Type B pancreatic cell (in vitro differentiated cells): ENCODE measurements at regions not wholly inside any gene's neighbourhood (a gene's known extent, or its start where the extent isn't known, plus 50 kb on each side); places are given as distances from the start of the nearest gene placed in this dataset.

Experiments used
- DNase-seq: peaks from one replicate; pipeline ENCODE4 v3.0.0; 2021; ENCODE audit warnings: mixed read lengths; ENCODE audit not compliant: unreplicated experiment; ENCODE audit errors: extremely low spot score
- H3K27ac Mint-ChIP-seq: 2 replicates; pipeline ENCODE4 v1.8.0; 2021; ENCODE audit warnings: mild to moderate bottlenecking, mixed read lengths
- H3K27me3 Mint-ChIP-seq: 2 replicates; pipeline ENCODE4 v1.8.0; 2021; ENCODE audit warnings: mixed read lengths
- H3K36me3 Mint-ChIP-seq: 2 replicates; pipeline ENCODE4 v1.8.0; 2021; ENCODE audit warnings: mixed read lengths
- H3K4me1 Mint-ChIP-seq: one replicate; pipeline ENCODE4 v1.8.0; 2021; ENCODE audit warnings: mixed read lengths; ENCODE audit not compliant: unreplicated experiment
- H3K4me3 Mint-ChIP-seq: 2 replicates; pipeline ENCODE4 v1.8.0; 2021; ENCODE audit warnings: mild to moderate bottlenecking, mixed read lengths
- H3K9me3 Mint-ChIP-seq: 2 replicates; pipeline ENCODE4 v1.8.0; 2021; ENCODE audit warnings: mixed read lengths
- TF ChIP-seq, protein P1 (sequence below): fragments of 200-600 bp; sonication (generic); conservative IDR thresholded peaks from 2 replicates; pipeline ENCODE4 v1.5.0; 2021; ENCODE audit warnings: antibody characterized with exemption, mild to moderate bottlenecking

GRCh38 chr6:92281571-92282076 lies 1137.7 kb downstream of the EPHA7 start:
- no peak for DNase-seq
- TF ChIP-seq, protein P1, sequence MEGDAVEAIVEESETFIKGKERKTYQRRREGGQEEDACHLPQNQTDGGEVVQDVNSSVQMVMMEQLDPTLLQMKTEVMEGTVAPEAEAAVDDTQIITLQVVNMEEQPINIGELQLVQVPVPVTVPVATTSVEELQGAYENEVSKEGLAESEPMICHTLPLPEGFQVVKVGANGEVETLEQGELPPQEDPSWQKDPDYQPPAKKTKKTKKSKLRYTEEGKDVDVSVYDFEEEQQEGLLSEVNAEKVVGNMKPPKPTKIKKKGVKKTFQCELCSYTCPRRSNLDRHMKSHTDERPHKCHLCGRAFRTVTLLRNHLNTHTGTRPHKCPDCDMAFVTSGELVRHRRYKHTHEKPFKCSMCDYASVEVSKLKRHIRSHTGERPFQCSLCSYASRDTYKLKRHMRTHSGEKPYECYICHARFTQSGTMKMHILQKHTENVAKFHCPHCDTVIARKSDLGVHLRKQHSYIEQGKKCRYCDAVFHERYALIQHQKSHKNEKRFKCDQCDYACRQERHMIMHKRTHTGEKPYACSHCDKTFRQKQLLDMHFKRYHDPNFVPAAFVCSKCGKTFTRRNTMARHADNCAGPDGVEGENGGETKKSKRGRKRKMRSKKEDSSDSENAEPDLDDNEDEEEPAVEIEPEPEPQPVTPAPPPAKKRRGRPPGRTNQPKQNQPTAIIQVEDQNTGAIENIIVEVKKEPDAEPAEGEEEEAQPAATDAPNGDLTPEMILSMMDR: no peak
- Mint-ChIP-seq H3K27ac (no peak overlapping the region), H3K4me3 (no peak overlapping the region), H3K36me3 (no peaks in the 10 kb centered on the region), H3K4me1 (no peaks in the 10 kb centered on the region), H3K9me3 (no peaks in the 10 kb centered on the region), H3K27me3 (no peaks in the 10 kb centered on the region)

GRCh38 chr6:92275150-92275549 lies 1144.2 kb downstream of the EPHA7 start:
- Mint-ChIP-seq H3K36me3 (no peaks in the 10 kb centered on the region), H3K9me3 (no peaks in the 10 kb centered on the region), H3K4me3 (no peak overlapping the region), H3K27ac (no peak overlapping the region), H3K4me1 (no peaks in the 10 kb centered on the region), H3K27me3 (no peaks in the 10 kb centered on the region)
- DNase-seq: no peak
- TF ChIP-seq, protein P1: no peak

DNA sequence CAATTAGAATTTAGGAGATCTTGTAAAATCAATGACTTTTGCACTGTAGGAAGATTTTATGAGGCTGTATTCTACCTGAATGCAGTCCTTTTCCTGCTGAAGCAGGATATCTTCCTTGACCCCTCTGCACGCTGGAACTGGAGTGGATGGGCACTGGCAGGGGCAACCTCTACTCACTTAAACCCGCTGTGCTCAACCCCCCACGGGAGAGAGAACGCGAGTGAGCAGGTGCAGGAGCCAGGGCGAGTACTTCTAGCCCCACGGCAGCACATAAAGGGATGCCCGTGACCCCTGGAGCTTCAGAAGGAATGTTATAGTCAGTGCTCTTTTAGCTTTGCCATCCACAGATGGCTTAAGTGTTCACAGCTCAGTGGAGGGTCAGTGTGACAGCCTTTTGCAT lies 1144.8 kb downstream of the EPHA7 start:
- H3K27me3 Mint-ChIP-seq: no peaks in the 10 kb centered on the region
- H3K4me3 Mint-ChIP-seq: no peak overlapping the region

DNA sequence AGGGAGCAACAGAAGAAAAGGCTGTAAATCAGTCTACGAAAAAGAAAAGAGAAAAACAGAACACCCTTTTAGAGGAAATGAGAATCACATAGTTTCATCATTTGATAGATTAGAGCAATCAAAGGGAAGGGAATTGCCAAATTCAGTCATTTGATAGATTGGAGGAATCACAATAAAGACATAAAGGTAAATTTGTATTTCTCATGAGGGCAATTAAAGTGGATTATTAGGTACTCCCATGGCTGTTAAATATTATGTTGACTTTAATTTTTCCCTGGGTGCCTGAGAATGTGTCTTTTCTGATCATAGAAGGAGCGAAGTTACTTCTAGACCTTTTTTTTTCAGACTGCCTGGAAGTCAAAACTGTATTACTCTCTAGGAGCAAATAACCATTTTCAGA lies 1145.7 kb downstream of the EPHA7 start:
- H3K4me3 Mint-ChIP-seq: no peak overlapping the region

More for the DNA sequence above, 1144.8 kb downstream of the EPHA7 start:
- Mint-ChIP-seq H3K4me1 (no peaks in the 10 kb centered on the region), H3K27ac (no peak overlapping the region), H3K9me3 (no peaks in the 10 kb centered on the region), H3K36me3 (no peaks in the 10 kb centered on the region)
- no peak for DNase-seq
- TF ChIP-seq, protein P1: no peak

DNA sequence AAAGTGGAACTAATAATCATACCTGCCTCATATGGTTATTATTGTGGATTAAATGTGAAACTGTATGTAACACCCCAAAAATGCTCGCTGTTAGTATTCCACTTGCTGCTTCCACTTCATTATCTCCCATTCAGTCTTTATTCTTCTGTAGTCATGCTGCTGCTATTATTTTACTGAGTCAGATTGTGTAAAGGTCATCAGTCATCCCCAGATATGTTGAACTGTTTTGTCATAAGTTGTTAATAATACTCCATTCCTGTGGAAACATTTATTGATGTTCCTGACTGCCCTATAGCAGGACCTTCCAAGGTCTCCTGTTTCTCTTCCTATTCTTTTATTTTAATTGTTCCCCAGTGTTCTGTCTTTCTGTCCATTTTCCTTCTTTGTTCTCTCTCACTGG lies 1148.3 kb downstream of the EPHA7 start:
- Mint-ChIP-seq H3K4me1 (no peaks in the 10 kb centered on the region), H3K36me3 (no peaks in the 10 kb centered on the region), H3K4me3 (no peak overlapping the region), H3K27me3 (no peaks in the 10 kb centered on the region), H3K9me3 (no peaks in the 10 kb centered on the region), H3K27ac (no peak overlapping the region)
- no peak for DNase-seq
- TF ChIP-seq, protein P1: no peak

More for the DNA sequence above, 1145.7 kb downstream of the EPHA7 start:
- Mint-ChIP-seq H3K27ac (no peak overlapping the region), H3K9me3 (no peaks in the 10 kb centered on the region), H3K27me3 (no peaks in the 10 kb centered on the region), H3K4me1 (no peaks in the 10 kb centered on the region), H3K36me3 (no peaks in the 10 kb centered on the region)
- TF ChIP-seq, protein P1: no peak
- DNase-seq: no peak

GRCh38 chr6:92270365-92270764 lies 1149.0 kb downstream of the EPHA7 start:
- no peaks in the 10 kb centered on the region for H3K9me3 Mint-ChIP-seq
- no peaks in the 10 kb centered on the region for H3K4me1 Mint-ChIP-seq
- H3K4me3 Mint-ChIP-seq: no peak overlapping the region
- H3K36me3 Mint-ChIP-seq: no peaks in the 10 kb centered on the region
- DNase-seq: no peak
- TF ChIP-seq, protein P1: no peak
- H3K27ac Mint-ChIP-seq: no peak overlapping the region
- no peaks in the 10 kb centered on the region for H3K27me3 Mint-ChIP-seq
